ENCODE measurements at regions not wholly inside any gene's neighbourhood (a gene's known extent, or its start where the extent isn't known, plus 50 kb on each side); places are given as distances from the start of the nearest gene placed in this dataset.

GRCh38 chr11:97610854-97611253, 1221.0 kb downstream of the JRKL start:
- no peaks in the 10 kb centered on the region for H3K9me3 ChIP-seq
- intact Hi-C loops (cut with DNase I; ENCODE audit: low total_unique reads), result no loop called here
- H3K27me3 ChIP-seq, result no peaks in the 10 kb centered on the region
- ATAC-seq, result no peak
- H3K27ac ChIP-seq, result no peak overlapping the region
- no peak overlapping the region for H3K4me3 ChIP-seq
- in situ Hi-C loops (cut with MboI; ENCODE audit: low sequenced_read_pairs in 4 of 4), result no loop called here
- DNase-seq, result no peak
- TF ChIP-seq, protein P1, sequence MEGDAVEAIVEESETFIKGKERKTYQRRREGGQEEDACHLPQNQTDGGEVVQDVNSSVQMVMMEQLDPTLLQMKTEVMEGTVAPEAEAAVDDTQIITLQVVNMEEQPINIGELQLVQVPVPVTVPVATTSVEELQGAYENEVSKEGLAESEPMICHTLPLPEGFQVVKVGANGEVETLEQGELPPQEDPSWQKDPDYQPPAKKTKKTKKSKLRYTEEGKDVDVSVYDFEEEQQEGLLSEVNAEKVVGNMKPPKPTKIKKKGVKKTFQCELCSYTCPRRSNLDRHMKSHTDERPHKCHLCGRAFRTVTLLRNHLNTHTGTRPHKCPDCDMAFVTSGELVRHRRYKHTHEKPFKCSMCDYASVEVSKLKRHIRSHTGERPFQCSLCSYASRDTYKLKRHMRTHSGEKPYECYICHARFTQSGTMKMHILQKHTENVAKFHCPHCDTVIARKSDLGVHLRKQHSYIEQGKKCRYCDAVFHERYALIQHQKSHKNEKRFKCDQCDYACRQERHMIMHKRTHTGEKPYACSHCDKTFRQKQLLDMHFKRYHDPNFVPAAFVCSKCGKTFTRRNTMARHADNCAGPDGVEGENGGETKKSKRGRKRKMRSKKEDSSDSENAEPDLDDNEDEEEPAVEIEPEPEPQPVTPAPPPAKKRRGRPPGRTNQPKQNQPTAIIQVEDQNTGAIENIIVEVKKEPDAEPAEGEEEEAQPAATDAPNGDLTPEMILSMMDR (IDR thresholded peaks at IDR 0.05 in 4 of 5, conservative IDR thresholded peaks at IDR 0.05 in 1 of 5), result no peak
- TF ChIP-seq POLR2A (IDR thresholded peaks at IDR 0.05), result no peak
- no peaks in the 10 kb centered on the region for H3K36me3 ChIP-seq
- no peaks in the 10 kb centered on the region for H3K4me1 ChIP-seq

DNA sequence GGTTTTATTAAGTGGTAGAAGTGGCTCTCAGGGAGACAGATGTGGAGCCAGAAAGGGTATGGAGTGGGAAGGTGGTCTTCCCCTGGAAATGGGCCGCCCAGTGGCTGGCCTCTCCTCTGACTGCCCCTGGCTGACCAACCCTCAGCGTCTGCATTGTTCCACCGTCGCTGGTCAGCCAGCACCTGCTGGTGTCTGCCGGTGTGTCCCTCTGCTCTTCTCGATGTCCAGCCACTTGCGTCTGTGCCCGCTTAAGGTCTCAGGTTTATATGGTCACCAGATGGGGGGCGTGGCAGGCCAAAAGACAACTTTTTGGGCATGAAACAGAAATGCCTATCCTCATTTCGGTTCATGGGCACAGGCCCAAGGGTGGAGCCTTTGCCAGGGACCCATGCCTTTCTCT, 1221.5 kb downstream of the JRKL start:
- in situ Hi-C loops (cut with MboI; ENCODE audit: low sequenced_read_pairs in 4 of 4) (no loop called here), intact Hi-C loops (cut with DNase I; ENCODE audit: low total_unique reads) (no loop called here)
- ATAC-seq (no peak), DNase-seq (no peak)
- Histone ChIP-seq H3K27me3 (no peaks in the 10 kb centered on the region), H3K4me3 (no peak overlapping the region), H3K4me1 (no peaks in the 10 kb centered on the region), H3K27ac (no peak overlapping the region), H3K36me3 (no peaks in the 10 kb centered on the region), H3K9me3 (peaks cover 0 to under 1% (median 0%) of the 10 kb centered on the region in 3 donors)
- TF ChIP-seq POLR2A (IDR thresholded peaks at IDR 0.05), result no peak
- TF ChIP-seq, protein P1 (IDR thresholded peaks at IDR 0.05 in 4 of 5, conservative IDR thresholded peaks at IDR 0.05 in 1 of 5), result no peak

DNA sequence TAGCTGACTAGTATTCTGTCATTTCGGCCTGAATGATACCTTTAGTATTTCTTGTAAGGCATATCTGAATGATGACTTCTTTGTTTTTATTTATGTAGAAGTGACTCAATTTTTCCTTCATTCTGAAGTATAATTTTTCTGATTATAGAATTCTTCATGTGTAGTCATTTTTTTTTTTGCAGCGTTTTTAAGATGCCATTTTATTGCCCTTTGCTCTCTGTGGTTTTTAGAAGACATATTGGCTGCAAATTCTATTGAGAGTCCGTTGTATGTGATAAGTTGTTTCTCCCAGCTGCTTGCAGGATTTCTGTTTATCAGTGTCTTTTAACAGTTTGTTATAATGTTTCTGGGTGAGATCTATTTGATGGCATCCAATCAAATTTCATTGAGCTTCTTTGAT, 1224.8 kb downstream of the JRKL start:
- H3K4me3 ChIP-seq, result no peak overlapping the region
- intact Hi-C loops (cut with DNase I; ENCODE audit: low total_unique reads), result no loop called here
- ATAC-seq (no peak), DNase-seq (no peak)
- no peak overlapping the region for H3K27ac ChIP-seq
- no peaks in the 10 kb centered on the region for H3K27me3 ChIP-seq
- H3K36me3 ChIP-seq, result no peaks in the 10 kb centered on the region
- peaks cover 0 to 4% (median 0%) of the 10 kb centered on the region in 3 donors for H3K9me3 ChIP-seq
- in situ Hi-C loops (cut with MboI; ENCODE audit: low sequenced_read_pairs in 4 of 4), result no loop called here
- no peak for TF ChIP-seq POLR2A (IDR thresholded peaks at IDR 0.05)
- TF ChIP-seq, protein P1 (IDR thresholded peaks at IDR 0.05 in 4 of 5, conservative IDR thresholded peaks at IDR 0.05 in 1 of 5), result no peak
- no peaks in the 10 kb centered on the region for H3K4me1 ChIP-seq

DNA sequence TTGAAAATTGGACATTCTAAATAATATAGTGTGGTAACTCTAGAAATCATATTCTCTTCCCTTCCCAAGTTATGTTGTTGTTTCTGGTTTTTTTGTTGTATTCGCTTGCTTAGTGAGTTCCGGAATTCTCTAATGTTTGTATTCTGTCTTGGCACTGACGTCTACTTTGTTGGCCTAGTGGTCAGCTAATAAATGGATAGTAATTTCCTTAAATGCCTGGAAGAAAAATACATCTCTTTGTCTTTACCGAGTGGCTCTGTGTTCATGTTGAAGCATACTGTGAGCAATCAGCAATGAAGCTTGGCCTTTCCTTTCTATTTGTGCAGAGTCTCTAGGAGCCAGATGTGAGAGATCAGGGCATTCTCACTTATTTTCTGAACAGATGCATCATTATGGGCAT, 1225.7 kb downstream of the JRKL start:
- Histone ChIP-seq H3K27me3 (no peaks in the 10 kb centered on the region), H3K9me3 (peaks cover 0 to 4% (median 0%) of the 10 kb centered on the region in 3 donors), H3K27ac (no peak overlapping the region), H3K4me3 (no peak overlapping the region), H3K36me3 (no peaks in the 10 kb centered on the region), H3K4me1 (no peaks in the 10 kb centered on the region)
- no peak for DNase-seq
- ATAC-seq, result no peak
- in situ Hi-C loops (cut with MboI; ENCODE audit: low sequenced_read_pairs in 4 of 4) (no loop called here), intact Hi-C loops (cut with DNase I; ENCODE audit: low total_unique reads) (no loop called here)
- no peak for TF ChIP-seq POLR2A (IDR thresholded peaks at IDR 0.05)
- TF ChIP-seq, protein P1 (IDR thresholded peaks at IDR 0.05 in 4 of 5, conservative IDR thresholded peaks at IDR 0.05 in 1 of 5), result no peak

DNA sequence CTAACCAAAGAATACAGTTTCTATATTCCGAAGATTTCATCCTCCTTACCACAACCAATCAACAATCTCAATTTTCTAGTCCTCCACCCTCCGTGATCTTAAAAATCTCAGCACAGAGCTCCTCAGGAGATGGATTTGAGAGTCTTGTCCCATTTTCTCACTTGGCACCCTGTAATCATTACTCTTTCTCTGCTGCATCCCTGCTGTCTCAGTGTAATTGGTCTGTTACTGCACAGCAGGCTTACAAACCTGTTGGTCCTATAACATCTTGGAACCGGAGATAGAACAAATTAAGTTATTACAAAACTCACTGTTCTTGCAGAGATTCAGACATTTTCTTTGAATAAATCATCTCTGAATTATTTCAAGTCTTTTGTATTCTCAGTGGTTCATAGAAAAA, 1227.2 kb downstream of the JRKL start:
- DNase-seq (no peak), ATAC-seq (no peak)
- Histone ChIP-seq H3K9me3 (peaks cover 0 to 4% (median 0%) of the 10 kb centered on the region in 3 donors), H3K27ac (no peak overlapping the region), H3K36me3 (no peaks in the 10 kb centered on the region), H3K4me3 (no peak overlapping the region), H3K4me1 (no peaks in the 10 kb centered on the region), H3K27me3 (no peaks in the 10 kb centered on the region)
- in situ Hi-C loops (cut with MboI; ENCODE audit: low sequenced_read_pairs in 4 of 4), result no loop called here
- no peak for TF ChIP-seq POLR2A (IDR thresholded peaks at IDR 0.05)
- TF ChIP-seq, protein P1 (IDR thresholded peaks at IDR 0.05 in 4 of 5, conservative IDR thresholded peaks at IDR 0.05 in 1 of 5), result no peak
- intact Hi-C loops (cut with DNase I; ENCODE audit: low total_unique reads), result no loop called here

Measured in gastrocnemius medialis (tissue), 4 donors.